H1 (cell line): ENCODE measurements at regions not wholly inside any gene's neighbourhood (a gene's known extent, or its start where the extent isn't known, plus 50 kb on each side); places are given as distances from the start of the nearest gene placed in this dataset.

Experiments
- SP4 ChIP-seq: IDR thresholded peaks from 2 replicates; pipeline ENCODE4 v1.6.1; 2012; ENCODE audit warnings: low read length, inconsistent platforms
- TF ChIP-seq, protein P1 (sequence below): IDR thresholded peaks from 2 replicates; pipeline ENCODE4 v1.6.1; 2012; ENCODE audit warnings: inconsistent platforms

DNA sequence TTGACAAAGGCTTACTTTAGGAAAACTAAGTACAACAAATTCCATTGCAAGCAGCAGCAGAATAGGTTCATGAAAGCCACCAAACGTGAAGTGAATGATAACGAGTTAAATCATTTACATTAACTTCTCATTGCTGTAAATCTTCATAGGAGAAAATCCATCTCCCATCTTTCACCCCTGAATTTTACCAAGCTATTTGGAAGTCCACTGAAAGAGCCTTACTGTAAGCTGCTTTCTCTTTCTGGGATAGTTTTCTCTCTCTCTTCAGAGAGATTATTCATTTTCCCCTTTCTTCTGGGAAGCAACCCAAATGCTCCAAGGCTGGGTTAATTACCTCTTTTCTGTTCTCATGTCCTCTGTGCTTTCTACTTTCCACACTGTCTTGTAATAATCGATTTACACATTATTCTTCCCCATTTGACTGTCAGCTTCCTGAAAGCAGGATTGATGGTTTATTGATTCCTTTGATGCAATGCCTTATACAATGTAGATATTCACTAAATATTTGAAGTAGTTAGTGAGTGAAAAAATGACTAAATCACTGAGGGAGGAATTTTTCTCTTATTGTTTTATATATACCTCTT lies 914.3 kb upstream of the ARPP21 start (continued):
- TF ChIP-seq, protein P1, sequence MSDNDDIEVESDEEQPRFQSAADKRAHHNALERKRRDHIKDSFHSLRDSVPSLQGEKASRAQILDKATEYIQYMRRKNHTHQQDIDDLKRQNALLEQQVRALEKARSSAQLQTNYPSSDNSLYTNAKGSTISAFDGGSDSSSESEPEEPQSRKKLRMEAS: no peak
- no peak for TF ChIP-seq SP4
